DND-41 (cell line): ENCODE measurements at regions not wholly inside any gene's neighbourhood (a gene's known extent, or its start where the extent isn't known, plus 50 kb on each side); places are given as distances from the start of the nearest gene placed in this dataset.

Experiments
- CTCF ChIP-seq: IDR thresholded peaks from 2 replicates; pipeline ENCODE4 v1.5.1; 2012; ENCODE audit warnings: borderline replicate concordance, low read length, moderate library complexity, mild to moderate bottlenecking; ENCODE audit not compliant: poor library complexity, severe bottlenecking; ENCODE audit errors: extremely low read depth
- EZH2 ChIP-seq: IDR thresholded peaks from 3 replicates; pipeline ENCODE4 v1.6.1; 2012; ENCODE audit warnings: borderline replicate concordance, low read depth, mild to moderate bottlenecking, moderate library complexity, low read length, inconsistent platforms; ENCODE audit not compliant: severe bottlenecking

- TF ChIP-seq CTCF = no peak
- no peak for TF ChIP-seq EZH2
Observed at GRCh38 chr3:99339222-99339621, 299.2 kb upstream of the COL8A1 start.
